ENCODE measurements at regions not wholly inside any gene's neighbourhood (a gene's known extent, or its start where the extent isn't known, plus 50 kb on each side); places are given as distances from the start of the nearest gene placed in this dataset.

DNA sequence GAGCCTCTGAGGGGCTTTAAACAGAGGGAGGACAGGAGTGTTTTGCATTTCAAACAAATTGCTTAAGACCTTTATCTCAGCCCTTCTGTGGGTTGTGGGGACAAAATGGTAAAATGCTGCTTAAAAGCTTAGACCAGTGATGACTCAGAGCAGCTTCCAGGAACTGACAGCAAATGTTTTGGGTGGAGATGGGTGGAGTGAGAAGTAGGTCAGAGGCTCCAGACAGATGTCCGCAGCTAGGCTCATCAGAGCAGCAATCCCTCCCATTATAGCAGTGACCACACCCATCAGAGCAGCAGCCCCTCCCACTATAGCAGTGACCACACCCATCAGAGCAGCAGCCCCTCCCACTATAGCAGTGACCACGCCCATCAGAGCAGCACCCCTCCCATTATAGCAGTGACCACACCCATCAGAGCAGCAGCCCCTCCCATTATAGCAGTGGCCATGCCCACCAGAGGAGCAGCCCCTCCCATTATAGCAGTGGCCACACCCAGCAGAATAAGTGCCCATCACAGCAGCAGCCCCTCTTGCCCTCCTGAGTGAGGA, 532.2 kb downstream of the MATN1 start:
- peak in 1 of 2 experiments; percentile 6 for DNase-seq

DNA sequence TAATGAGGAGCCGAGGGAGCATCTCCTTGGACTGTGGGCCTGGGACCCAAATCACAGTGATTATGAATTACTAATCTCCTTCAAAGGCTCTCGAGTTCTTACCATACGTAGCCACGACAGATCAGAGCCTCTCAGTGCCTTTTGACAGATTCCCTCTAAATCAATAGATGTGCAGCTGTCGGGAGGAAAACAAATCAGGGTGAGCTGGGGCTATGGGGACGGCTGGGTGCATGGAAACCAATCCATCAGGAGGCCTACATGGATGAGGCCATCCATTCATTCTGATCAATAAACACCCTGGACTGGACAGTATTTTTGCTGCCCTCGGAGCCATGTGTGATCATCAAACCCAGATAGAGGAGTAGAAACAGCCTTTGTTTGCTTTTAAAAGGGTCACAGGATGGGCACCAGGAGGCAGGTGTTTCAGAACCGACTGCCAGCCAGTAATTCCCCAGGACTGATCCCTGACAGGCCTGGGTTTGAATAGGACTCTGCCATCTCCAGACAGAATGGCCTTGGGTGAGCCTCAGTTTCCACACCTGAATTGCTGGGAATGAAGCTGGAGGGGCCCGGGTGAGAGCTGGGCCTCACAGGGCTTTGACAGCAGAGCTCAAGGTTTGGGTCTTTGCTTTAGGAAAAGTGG, 532.8 kb downstream of the MATN1 start:
- DNase-seq = no peak

GRCh38 chr1:30189818-30190500, 533.4 kb downstream of the MATN1 start:
- DNase-seq = no peak

- DNase-seq = no peak
Measured at GRCh38 chr1:30188999-30189398, 534.4 kb downstream of the MATN1 start.

DNA sequence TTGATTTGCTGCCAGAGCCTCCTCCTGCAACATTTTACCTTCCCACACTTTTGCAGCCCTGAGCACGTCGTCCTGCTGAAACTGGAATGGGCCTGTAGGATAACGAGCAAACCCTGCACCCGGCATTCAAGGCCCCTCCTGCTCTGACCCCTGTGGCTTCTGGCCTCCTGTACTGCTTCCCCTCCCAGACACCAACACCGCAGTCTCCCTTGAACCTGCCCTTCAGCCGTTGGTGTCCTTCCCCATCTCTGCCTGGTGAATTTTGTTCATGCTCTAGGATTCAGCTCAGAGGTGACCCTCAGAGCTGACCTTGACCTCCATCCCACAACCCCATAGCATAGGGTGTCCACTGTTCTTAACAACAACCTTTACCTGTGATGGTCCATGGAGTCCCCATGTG, 535.1 kb downstream of the MATN1 start:
- DNase-seq = no peak

- no peak for DNase-seq
Measured at GRCh38 chr1:30187413-30188023, 535.9 kb downstream of the MATN1 start.

DNA sequence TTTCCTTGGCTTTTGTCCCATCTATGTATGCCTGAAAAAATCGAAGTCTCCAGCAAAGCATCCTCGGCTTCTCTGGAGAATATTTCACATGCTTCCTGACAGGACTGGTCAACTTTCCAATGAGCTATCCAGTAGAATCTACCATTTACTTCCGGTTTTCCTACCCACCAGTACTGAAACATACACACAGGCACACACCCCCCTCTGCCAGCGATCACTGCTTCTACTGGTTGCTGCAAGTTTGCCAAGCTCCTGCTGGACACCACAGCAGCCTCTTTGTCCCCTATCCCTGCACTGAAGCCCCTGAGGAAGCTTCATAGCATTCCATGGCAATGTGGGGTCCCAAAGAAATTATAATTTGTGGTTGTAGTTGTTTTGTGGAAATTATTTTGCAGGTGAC, 536.8 kb downstream of the MATN1 start:
- DNase-seq = no peak

GRCh38 chr1:30185809-30186208, 537.6 kb downstream of the MATN1 start:
- DNase-seq = no peak

DNA sequence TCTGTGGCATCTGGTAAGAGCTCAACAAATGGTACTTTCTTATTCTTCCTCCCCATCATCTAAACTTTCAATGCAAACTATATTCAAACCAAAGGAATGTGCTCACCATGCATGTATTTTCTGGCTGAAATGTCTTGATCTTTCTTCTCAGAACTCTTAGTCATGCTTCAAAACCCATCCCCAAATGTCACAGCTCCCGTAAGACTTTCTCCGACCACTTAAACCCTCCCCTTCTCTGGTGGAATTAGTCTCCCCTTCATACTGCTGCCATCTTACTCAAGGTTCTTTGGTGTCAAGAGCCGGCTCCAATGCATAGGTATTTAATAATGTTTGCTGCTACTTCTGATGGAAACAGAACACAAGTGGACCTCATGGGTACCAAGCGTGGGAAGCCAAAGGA, 538.1 kb downstream of the MATN1 start:
- no peak for DNase-seq

- DNase-seq = no peak
Measured at GRCh38 chr1:30184393-30185141, 538.8 kb downstream of the MATN1 start.

GRCh38 chr1:30183895-30184294, 539.5 kb downstream of the MATN1 start:
- DNase-seq = no peak

DNA sequence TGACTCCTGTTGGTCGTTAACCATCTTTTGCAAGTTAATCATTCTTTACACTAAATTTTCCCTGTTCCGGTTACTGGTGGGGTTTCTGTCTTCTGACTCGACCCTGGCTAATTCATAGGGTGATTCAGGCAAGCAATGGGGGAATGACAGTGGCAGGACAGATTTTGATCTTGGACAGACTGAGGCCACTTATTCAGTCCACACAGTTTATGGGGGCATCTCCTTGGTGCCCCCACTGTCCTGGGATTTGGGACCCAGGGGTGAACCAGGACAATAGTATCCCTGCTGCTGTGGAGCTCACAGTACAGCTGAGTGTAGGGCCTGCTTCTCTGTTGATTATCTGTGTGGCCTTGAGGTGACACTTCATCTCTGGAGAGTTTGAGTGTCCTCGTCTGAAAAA, 540.4 kb downstream of the MATN1 start:
- no peak for DNase-seq

DNA sequence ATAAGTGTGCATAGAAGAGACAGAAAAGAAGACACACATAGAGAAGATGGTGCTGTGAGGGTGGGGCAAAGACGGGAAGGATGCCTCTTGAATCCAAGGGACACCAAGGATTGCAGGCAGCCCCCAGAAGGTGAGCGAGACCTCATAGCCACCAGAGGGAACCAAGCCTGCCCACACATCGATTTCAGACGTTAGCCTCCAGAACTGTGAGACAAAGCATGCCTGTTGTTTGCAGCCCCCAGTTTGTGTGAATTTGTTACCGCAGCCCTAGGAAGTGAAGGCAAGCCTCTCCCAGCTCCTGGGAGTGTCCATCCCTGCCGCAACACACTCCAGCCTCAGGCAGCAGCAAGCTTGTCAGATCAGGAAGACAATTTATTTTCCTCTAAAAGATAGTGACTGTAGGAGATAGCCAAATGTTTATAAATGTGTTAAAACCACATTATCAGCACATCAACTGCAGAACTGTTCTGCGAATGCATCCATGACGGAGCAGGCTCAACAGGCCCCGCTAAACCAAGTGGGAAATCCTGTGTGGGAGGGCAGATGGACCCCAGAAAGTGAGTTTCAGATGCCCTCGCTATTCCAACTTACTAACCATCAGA, 543.3 kb downstream of the MATN1 start:
- DNase-seq = no peak

DNA sequence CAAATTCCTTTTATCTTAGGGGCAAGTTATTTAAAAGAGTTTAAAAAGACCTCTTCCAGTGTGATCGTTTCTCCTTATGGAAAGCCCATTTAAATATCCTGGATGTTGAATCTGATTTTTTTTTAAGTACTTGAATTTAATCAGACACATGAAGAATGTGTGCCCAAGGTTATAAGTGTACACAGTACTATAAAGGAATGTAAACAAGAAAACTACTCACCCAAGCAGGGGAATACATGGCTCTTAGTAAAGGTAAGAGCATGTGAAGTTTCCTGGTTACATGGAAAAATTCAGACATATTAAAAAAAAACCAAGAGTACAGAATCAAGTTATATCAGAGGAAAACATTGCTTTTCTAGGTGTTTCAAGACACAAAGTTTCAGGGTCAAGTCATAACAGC, 546.9 kb downstream of the MATN1 start:
- DNase-seq = no peak

DNA sequence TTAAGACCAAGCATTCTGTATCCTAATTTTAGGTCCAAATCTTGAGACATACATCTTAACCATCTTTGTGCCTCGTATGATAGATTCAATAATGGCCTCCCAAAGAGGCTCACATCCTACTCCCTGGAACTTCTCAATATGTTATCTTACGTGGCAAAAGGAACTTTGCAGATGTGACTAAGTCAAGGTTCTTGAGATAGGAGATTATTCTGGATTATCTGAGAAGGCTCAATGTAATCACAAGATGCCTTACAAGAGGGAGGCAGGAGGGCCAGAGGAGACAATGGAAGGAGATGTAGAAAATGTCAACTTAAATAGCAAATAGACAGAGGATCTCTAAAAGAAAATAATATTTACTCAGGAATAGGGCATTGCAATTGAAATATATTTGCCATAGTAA, 548.9 kb downstream of the MATN1 start:
- no peak for DNase-seq

- no peak for DNase-seq
Measured at GRCh38 chr1:30173560-30173959, 549.8 kb downstream of the MATN1 start.

- DNase-seq = no peak
Measured at GRCh38 chr1:30172757-30173156, 550.6 kb downstream of the MATN1 start.

DNA sequence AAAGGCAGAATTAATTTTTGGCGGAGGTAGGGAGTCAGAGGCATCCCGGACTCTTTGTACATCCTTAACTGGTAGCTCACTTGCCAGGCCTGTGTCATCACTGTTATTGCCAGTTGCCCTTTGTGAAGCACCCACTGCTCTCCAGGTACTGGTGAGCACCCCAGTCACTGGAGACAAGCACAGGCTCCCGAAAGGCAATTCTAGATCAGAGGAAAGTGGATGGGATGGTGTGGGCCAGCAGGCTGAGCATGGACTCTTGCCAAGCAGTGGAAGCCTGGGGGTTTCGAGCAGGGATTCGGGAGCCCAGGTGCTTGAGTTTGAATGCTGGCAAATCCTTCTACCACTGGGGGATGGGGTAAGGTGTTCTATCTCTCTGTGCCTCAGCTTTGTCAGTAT, 551.1 kb downstream of the MATN1 start:
- DNase-seq = no peak

DNA sequence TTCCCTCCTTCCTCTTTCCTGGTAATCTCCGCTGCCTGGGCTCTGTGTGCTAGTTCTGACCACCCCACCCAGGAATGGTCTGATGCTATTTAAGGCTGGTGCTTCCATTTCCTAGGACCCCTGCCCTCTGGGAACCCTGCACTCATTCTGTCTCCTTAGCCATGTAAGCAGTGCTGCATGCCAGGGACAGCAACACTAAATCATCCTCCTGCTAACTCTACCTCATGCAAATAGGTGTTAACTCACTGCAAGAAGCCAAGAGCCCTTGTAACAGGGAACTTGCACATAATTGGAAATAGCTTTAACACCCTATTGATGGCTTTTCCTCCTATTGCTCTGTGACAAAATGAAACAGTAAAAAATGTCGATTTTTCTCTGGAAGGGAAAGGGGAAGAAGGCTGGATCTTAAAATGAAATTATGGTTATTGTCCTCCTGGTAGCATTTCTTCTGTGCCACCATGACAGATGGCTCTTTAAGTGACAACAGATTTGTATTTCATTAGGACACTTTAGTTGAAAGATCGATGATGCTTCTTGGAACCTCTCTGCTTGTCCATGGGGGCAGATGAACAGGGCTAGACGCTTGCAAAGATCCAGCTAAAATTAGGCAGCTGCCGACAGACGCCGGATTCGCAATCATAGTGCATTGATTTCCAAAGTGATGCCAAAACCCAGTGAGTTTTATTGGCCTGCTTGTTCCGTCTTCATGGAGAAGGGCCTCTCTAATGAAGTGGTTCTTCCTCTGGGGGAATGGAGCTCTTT, 551.7 kb downstream of the MATN1 start:
- DNase-seq = no peak

- no peak for DNase-seq
Measured at GRCh38 chr1:30169269-30169668, 554.1 kb downstream of the MATN1 start.

GRCh38 chr1:30166174-30166573, 557.2 kb downstream of the MATN1 start:
- DNase-seq = no peak

DNA sequence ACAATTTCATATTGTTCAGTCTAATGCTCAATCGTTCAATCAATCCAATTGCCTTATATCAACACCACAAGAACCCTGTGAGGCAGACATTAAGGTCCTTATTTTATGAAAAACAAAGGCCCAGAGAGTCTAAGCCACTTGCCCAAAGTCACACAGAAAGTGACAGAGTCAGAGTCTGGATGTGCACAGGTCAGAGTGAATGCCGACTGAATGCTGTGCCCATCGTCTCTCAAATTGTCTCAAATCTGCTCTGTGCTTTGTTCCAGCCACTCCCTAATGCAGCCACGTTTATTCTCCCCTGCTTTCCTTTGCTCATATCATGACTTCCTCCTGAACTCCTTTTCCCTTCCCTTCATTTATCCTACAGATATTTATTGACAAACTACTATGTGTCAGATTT, 558.3 kb downstream of the MATN1 start:
- DNase-seq = no peak

Measured in stimulated activated CD4-positive, alpha-beta T cell treated with anti-CD3 and anti-CD28 coated beads, Interleukin-4, amount 100 ng/mL, for 4 hours (primary cell).